ENCODE measurements at regions not wholly inside any gene's neighbourhood (a gene's known extent, or its start where the extent isn't known, plus 50 kb on each side); places are given as distances from the start of the nearest gene placed in this dataset.

GRCh38 chr5:159508344-159508743 lies 178.1 kb upstream of the IL12B start:
- TF ChIP-seq CTCF (IDR thresholded peaks at IDR 0.05; ENCODE audit: borderline replicate concordance, extremely low read depth, low read length, poor library complexity, severe bottlenecking) (no peak), EZH2 (IDR thresholded peaks at IDR 0.05; ENCODE audit: borderline replicate concordance, low read depth, low read length, severe bottlenecking) (no peak)
